Stomach (tissue), 4 donors: ENCODE measurements at regions not wholly inside any gene's neighbourhood (a gene's known extent, or its start where the extent isn't known, plus 50 kb on each side); places are given as distances from the start of the nearest gene placed in this dataset.

Experiments
- CTCF ChIP-seq, 7 experiments: fragments of 450-650 bp in 4 of 7; fragments of 200-600 bp in 3 of 7; sonication (generic) in 3 of 7; IDR thresholded peaks; one replicate each; pipeline ENCODE4 v1.5.1; 2016 to 2019; ENCODE audit warnings: antibody characterized with exemption in 7 of 7, control low read depth in 2 of 7, mild to moderate bottlenecking in 1 of 7
- EP300 ChIP-seq: sonication (generic); formaldehyde crosslinking; IDR thresholded peaks from one replicate; pipeline ENCODE4 v1.6.1; 2017; ENCODE audit warnings: antibody characterized with exemption
- POLR2A ChIP-seq, 4 donors: fragments of 450-650 bp; IDR thresholded peaks; one replicate each; pipeline ENCODE4 v1.6.1; 2016; ENCODE audit warnings: antibody characterized with exemption in 4 of 4, control low read depth in 2 of 4, mild to moderate bottlenecking in 1 of 4, moderate library complexity in 1 of 4
- POLR2AphosphoS5 ChIP-seq, 3 donors: sonication (generic); formaldehyde crosslinking; IDR thresholded peaks; one replicate each; pipeline ENCODE4 v1.6.1; 2016; ENCODE audit warnings: antibody characterized with exemption in 3 of 3

- TF ChIP-seq POLR2A (IDR thresholded peaks at IDR 0.05) (no peak), CTCF (IDR thresholded peaks at IDR 0.05) (no peak), POLR2AphosphoS5 (IDR thresholded peaks at IDR 0.05) (no peak), EP300 (no peak)
Observed at GRCh38 chr9:109901201-109901600, 121.2 kb downstream of the PALM2AKAP2 start.
